ENCODE measurements at regions not wholly inside any gene's neighbourhood (a gene's known extent, or its start where the extent isn't known, plus 50 kb on each side); places are given as distances from the start of the nearest gene placed in this dataset.

- no peak overlapping the region for H3K4me3 ChIP-seq (ENCODE audit: low read depth, low read length)
- no peak for TF ChIP-seq CTCF (IDR thresholded peaks at IDR 0.05; ENCODE audit: insufficient read depth, low read depth, low read length)
- DNase-seq (ENCODE audit: low read depth) = no peak
Observed at GRCh38 chr7:10034843-10035556, 938.7 kb upstream of the PHF14 start.

- DNase-seq (ENCODE audit: low read depth) = no peak
- H3K4me3 ChIP-seq (ENCODE audit: low read depth, low read length) = no peak overlapping the region
- TF ChIP-seq CTCF (IDR thresholded peaks at IDR 0.05; ENCODE audit: insufficient read depth, low read depth, low read length) = no peak
Observed at GRCh38 chr7:10036693-10037092, 937.0 kb upstream of the PHF14 start.

GRCh38 chr7:10038351-10038750 lies 935.3 kb upstream of the PHF14 start:
- no peak for TF ChIP-seq CTCF (IDR thresholded peaks at IDR 0.05; ENCODE audit: insufficient read depth, low read depth, low read length)
- DNase-seq (ENCODE audit: low read depth) = no peak
- no peak overlapping the region for H3K4me3 ChIP-seq (ENCODE audit: low read depth, low read length)

- no peak overlapping the region for H3K4me3 ChIP-seq (ENCODE audit: low read depth, low read length)
- no peak for TF ChIP-seq CTCF (IDR thresholded peaks at IDR 0.05; ENCODE audit: insufficient read depth, low read depth, low read length)
- DNase-seq (ENCODE audit: low read depth) = no peak
Observed at GRCh38 chr7:10040674-10041073, 933.0 kb upstream of the PHF14 start.

- no peak overlapping the region for H3K4me3 ChIP-seq (ENCODE audit: low read depth, low read length)
- DNase-seq (ENCODE audit: low read depth) = no peak
- TF ChIP-seq CTCF (IDR thresholded peaks at IDR 0.05; ENCODE audit: insufficient read depth, low read depth, low read length) = no peak
Observed at GRCh38 chr7:10070899-10071298, 902.8 kb upstream of the PHF14 start.

GRCh38 chr7:10075866-10076265 lies 897.8 kb upstream of the PHF14 start:
- no peak for TF ChIP-seq CTCF (IDR thresholded peaks at IDR 0.05; ENCODE audit: insufficient read depth, low read depth, low read length)
- H3K4me3 ChIP-seq (ENCODE audit: low read depth, low read length) = no peak overlapping the region
- no peak for DNase-seq (ENCODE audit: low read depth)
